Hindlimb muscle (tissue), 1 donor: ENCODE measurements at regions not wholly inside any gene's neighbourhood (a gene's known extent, or its start where the extent isn't known, plus 50 kb on each side); places are given as distances from the start of the nearest gene placed in this dataset.

ENCODE experiments used
- DNase-seq: peaks from one replicate; pipeline ENCODE4 v3.0.0-alpha.2; 2013

DNA sequence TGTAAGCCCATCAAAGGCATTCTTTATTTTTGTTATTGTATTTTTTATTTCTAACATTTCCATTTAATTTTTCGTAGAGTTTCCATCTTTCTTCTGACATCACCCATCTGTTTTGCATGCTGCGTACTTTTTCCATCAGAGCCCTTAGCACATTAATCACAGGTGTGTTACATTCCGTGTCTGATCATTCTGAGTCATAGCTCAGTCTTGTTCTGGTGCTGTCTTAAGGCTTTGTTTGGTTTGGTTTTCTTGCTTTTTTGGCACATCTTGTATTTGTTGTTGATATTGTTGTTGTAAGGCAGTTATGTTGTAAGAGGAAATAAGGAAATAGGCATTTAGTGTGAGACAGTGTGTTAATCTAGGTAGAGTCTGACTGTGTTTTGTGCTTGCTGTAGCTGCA, 214.6 kb upstream of the CDH4 start:
- no peak for DNase-seq

DNA sequence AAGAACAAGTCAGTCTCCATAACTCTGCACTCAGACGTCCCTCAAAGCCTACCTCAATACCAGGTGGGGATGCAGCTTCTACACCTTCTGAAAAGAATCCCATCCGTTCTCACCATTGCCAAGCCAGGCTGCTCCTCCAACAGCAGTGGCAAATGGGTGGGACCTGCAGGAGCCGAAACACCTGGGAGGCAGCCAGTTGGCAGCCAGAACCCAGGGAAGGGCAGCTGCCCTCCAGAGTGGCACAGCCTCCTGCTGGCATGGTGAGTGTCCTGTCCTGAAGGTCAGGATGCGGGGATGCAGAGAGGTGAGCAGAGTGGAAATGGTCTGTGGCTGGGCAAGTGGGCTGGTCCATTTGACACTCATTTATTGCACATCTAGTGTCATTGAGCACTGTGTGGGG, 210.6 kb upstream of the CDH4 start:
- DNase-seq, result no peak

DNA sequence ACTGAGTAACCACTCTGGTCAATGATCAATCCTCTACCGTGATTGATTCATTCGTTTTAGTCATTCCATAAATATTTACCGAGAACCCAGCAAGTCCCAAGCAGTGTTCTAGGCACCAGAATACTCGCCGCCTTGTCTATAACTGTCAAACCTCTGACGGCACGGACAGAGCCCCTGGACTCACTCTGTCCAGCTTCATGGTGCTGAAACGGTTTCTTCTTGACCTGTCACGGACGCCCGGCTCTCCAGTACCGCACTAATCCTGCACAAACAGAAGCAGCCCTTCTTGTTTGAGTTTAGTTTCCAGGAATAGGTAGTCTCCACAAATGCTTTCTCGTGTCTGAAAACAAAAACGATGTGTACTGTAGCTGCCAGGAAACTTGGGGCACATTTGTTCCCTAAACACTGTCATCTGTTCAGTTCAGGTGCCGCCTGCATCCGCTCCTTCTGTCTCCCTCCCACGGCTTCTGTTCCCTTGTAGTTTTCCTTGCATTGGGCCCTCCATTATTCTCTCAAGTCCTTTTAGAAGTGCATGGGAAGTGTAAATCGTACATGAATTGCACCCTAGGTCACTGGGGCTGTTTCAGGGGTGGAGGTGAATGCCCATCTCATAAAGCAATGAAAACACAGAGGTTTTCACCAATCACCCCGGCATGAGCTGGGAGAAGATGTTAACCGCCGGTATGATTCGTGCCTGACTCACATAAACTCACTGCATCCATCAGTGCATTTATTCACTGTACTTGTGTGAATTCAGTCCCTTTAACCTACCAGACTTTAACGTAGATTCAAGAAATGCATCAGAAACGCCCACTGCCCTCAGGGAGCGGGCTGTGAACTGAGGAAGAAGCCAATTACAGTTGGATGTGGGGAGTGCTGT, 209.3 kb upstream of the CDH4 start:
- no peak for DNase-seq

DNA sequence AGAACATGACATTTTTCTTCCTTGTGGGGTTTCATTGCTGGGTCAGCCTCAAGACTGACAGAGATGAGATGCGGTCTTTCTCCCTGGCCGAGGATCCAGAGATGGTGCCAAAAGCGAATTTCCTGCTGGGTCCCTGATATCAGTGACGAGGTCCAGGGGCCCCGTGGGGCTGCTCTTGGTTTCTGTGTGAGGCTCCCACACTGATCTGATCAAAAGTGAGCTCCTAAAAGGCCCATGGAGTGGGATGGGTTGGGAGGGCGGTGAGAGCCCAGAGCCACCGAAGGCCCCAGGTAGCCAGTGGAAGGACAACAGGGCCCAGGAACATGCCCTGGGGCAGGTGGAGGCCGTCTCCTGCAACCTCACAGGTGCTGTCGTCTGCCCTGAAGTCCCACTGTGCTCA, 208.4 kb upstream of the CDH4 start:
- DNase-seq, result no peak

DNA sequence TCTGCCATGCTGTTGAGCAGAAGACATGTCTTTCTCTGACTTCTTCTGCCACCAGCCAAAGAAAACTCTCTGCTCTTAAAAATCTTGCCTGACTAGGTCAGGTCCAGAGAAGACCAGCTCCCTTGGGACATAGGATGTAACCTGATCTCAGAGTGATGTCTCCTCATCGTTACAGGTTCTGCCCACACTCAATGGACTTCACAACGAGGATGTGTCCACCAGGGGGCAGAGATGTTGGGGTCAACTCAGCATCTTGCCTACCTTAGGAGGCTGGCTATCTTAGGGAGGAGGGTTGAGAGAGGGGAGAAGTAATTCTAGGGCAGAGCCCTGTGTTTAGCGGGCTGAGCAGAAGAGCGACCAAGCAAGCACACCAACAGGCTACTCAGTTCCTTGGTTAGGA, 207.6 kb upstream of the CDH4 start:
- no peak for DNase-seq

DNA sequence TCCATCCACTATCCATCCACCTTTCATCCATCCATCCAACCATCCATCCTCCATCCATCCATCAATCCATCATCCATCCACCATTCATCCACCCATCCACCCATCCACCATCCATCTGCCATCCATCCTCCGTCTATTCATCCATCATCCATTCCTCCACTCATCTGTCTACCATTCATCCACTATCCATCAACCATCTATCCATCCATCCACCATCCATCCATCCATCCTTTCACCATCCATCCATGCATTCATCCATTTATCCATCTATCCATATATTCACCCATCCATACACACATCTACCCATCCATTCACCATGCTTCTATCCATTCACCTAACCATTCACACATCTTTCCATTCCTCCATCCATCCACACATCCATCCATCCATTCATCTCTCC, 207.0 kb upstream of the CDH4 start:
- no peak for DNase-seq

DNA sequence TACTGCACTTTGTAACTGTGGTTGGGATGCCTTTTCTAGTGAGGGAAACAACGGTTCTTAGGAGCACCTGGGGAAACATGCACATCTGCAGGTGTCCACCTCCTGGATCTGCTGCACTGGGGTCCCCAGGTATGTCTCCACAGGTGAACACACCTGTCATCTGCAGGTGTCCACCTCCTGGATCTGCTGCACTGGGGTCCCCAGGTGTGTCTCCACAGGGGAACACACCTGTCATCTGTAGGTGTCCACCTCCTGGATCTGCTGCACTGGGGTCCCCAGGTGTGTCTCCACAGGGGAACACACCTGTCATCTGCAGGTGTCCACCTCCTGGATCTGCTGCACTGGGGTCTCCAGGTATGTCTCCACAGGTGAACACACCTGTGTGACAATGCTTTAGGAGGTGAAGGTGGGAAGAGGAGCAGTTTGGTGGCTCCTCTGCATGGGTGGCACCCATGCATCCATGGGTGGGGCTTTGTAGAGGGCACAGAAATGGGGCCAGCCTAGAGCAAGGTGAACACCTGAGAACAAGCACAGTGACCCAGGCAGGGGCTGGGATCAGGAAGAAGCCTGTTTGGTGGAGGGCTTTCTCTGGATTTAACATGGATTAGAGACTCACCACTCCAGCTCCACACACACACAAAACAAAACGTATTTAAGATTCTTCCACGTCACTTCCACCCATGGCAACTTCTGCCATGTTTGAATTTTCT, 206.0 kb upstream of the CDH4 start:
- DNase-seq, result no peak

DNA sequence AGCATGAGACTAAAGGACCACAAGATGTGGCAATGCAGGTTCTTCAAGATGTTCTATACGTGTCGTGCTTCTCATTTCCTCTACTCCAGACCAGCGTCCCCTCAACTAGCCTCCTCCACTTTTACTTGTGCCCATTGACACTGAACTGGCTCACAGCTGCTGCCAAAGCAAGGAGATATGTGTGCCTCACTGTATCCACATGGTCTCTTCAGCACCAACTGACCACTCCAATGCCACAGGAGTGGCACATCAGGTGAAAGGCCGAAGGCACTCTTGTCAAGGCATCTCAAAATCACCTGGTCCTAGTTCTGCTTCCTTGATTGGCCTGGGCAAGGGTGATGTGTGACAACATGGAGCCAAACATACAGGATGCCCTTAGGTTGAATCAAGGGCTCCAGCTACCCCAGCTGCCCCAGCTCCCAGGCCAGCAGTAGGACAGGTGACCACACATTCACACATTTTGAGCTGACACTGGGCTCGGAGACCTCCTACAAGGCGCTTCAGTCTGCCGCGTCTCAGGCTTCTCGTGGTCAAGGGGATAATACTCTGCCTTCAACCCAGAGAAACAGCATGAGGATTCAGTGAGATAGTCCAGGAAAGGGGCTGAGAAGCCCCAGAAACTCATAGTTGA, 205.2 kb upstream of the CDH4 start:
- DNase-seq, result no peak

DNA sequence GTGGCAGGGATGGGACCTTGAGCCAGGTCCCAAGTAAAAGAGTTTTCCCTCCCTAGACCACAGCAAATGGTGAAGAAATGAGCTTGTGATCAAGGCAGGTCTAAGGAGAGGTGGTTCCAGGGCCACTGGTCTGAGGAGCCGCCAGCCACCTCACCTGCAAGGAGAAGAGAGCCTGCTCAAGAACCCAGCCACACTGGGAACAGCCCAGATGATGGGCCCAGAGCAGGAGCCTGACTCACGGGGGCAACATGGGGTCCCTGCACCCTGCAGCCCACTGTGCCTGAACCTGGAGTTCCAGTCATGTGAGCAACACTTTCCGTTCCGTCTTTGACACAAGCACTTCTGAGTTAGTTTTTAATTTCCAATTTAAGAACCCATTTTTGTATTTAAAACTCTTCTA, 204.5 kb upstream of the CDH4 start:
- no peak for DNase-seq

DNA sequence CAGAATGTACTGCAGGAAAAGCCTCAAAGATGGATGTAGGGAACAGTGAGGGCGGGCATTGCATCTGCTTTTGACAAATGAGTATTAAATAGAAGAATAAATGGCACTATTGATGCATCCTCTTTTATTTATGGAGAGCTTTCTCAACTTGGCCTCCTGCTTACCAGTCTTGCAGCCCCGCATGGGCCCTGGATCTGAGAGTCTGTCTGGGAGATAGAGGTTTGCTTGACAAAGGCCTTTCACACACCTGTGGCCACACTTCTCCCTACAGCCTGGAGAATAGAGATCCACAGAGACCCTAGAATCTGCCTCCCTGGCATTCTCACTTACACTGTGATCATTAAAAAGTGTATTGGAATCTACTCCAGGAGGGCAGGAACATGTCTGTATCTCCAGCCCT, 203.8 kb upstream of the CDH4 start:
- no peak for DNase-seq

DNA sequence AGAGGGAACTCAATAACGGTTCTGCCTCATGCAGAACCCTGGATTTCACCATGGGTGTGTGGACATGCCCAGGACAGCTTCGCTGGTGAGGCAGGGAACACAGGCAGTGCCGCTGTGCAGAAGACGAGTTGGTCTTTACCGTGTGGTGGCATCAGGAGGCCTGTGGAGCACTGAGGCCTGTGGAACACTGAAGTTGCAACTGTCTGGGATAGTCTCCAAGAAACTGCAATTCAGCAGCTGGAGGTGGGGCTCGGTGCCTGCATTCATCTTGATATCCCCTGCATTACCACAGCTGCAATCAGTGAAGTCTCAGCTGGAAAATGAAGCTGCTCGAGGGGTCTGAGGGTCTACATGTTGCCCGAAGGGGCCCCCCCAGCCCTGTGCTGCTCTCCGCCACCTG, 202.4 kb upstream of the CDH4 start:
- DNase-seq, result no peak

DNA sequence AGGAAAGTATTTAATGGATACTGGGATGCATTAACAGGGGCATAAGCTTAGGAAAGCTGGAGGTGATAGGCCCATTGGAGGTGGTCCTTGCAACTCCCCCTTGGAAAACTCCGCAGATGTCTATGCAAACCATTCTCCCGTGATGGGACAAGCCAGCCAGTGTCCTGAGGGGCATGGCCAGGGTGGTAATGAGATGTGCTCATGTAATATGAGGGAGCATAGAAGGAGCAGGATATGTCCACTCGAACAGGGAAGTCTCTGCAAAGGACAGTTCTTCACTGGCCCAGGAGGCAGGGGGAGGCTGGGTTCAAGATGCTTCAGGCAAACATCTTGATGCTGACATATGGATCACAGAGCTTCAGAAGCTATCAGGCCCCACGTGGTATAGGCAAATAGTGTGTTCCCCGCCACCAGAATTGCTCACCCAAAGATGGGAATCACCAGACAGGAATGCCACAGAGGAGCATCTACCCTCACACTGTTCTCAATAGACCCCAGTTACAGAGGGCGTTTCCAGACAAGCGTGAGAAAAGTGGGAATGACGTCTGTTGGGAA, 201.6 kb upstream of the CDH4 start:
- no peak for DNase-seq

DNA sequence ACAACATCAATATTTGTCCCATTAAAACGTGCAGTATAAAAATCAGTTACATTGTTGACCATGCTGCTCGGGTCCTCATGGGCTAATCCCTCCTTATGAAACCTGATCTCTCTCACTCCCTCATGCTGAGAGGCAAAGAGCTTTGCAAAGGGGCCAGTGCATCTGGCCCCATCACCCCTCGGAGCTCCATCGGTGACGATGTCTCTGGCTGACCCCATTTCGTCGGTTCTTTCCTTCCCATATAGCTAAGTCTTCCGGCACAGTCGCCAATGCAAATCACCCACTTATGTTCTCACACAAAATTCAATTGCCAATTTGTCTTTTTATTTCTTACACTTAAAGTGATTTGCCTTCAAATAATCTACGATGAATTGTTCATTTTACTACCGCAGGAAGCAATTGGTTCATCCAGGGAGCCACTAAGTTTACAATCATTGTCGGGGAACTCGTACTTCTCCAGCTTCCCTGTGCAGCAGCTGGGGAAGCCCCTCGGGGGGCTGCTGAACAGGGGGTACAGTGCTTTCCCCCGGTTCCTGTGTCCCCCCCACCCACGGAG, 199.8 kb upstream of the CDH4 start:
- DNase-seq, result peak; percentile 12

DNA sequence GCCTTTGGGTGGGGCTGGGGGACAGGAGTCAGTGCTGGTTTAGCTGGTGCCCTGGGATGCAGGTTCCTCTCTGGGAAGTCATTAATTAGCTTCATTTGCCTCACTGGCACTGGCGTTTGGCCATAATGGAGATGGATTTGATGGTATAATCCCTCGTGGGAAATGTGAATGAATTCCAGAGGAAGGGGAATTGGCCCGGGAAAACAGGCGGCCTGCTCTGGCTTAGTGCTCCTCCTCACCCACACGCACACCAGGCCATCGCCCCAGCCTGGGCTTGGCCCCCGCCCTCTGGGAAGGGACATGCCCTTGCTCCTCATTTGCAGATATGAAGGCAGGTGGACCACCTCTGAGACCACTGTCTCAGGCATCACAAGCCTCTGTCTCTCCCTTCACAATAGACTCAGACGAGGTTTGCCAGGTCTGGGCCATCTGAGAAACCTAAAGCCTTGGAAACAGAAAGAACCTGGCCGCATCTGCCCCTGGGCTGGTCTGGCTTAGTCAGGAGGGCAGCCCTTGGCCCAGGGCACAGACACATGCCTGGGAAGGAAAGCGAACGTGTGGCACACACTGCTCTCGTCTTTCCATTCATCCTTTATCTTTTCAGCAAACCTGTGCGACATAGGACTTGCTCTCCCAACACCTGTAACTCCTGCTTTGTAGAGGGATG, 199.2 kb upstream of the CDH4 start:
- no peak for DNase-seq

DNA sequence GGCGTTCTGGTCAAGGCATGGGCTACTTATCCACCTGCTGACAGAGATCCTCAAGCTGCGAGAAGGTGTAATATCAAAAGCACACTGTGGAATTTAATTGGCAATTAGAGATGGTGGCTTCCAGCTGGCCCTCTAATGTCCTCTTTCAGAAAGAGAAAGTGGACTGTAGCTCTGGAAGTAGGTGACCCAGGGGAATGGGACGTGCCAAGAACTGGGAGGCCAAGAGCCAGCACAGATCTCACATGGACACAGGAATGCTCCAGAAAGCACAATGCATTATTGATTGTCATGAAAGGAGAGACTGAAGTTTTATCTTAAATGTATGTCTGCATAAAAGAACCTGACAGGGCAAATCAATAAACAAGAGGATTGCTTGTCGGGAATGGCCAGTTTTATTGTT, 198.6 kb upstream of the CDH4 start:
- DNase-seq, result no peak

DNA sequence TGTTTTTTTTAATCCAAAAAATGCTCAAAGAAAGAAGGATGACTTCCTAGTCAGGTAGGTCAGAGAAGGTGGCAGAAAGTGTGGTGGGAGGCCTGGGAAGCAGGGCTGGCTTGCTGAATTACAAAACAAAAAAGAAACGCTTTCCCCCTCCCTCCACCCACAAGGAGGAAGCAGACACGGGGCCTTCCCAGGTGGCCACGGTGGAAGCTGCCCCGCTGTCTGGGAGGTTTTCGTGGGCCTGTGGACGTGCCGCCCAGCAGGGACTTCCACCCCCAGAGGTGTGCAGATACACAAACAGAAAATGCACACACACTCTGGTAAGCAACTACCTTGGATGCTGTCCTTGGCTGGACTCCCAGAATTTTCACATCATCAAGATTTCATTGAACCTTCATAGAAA, 198.2 kb upstream of the CDH4 start:
- DNase-seq, result no peak

DNA sequence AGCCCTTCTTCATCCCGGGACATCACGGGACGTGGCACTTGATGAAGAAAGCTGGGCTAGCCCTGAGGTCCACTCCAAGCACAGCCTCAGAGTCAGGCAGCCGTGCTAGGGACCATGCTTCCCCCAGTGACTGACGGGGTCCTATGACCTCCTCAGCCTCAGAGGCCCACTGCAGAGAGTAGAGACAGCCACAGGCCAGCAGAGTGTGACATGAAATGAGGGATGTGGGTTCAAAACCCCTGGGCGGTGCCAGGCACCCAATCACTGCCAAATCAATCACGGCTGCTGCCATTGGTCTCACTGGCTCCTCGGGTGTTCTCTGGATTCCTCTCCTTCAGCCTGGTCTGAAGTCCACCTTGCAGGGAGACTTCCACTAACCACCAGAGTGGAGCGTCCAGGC, 197.7 kb upstream of the CDH4 start:
- no peak for DNase-seq

DNA sequence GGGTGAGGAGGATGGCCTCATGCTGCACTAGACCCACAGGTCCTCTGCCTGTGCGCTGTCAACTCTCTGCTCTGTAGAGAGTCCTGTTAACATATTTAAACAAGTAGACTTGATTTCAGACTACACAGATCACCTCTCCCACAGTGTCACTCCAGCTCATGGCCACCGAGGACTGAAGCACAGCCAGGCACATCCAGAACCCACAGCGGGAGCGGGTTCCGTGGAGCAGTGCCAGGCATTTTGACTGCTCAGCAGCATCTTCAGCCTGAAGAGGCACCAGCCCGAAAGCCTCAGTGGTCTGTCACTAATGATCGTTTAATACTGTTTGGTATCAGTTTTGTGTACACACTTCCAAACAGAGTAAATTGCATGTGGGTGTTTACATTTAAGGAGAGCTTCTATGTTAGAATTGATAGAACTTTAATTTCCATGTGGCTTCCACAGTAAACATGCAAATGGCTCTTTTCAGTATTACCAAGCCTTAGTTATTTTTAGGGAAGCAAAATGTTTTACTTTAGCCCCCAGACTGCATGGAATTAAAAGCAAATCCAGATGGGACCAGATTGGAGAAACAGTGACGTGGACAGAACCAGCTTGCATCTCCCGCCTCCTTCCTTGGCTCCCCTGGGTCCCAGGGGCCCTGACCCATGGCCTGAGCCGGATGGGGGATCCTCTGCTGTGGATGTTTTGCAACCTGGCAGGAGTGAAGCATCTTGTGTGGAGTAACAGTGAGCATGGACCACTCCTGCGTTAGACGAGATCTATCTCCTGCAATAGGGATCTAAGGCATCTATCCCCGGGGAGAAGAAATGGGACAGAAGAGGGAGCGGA, 196.7 kb upstream of the CDH4 start:
- no peak for DNase-seq

DNA sequence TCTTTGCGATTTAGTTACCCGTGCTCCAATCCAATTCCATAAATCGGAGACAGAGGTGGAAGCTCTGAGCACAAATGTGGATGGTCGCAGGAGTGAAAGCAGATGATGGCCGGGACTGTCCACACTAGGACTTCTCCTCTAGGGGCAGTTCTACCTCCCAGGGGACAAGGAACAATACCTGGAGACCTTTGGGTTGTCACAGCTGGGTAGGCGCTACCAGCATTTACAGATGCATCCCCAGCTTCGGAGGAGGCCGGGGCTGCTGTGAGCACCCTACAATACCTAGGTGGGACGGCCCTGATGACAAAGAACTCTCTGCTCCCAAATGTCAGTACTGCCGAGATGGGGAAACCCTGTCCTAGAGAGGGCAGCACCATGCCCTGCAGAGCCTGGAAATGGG, 195.9 kb upstream of the CDH4 start:
- no peak for DNase-seq

DNA sequence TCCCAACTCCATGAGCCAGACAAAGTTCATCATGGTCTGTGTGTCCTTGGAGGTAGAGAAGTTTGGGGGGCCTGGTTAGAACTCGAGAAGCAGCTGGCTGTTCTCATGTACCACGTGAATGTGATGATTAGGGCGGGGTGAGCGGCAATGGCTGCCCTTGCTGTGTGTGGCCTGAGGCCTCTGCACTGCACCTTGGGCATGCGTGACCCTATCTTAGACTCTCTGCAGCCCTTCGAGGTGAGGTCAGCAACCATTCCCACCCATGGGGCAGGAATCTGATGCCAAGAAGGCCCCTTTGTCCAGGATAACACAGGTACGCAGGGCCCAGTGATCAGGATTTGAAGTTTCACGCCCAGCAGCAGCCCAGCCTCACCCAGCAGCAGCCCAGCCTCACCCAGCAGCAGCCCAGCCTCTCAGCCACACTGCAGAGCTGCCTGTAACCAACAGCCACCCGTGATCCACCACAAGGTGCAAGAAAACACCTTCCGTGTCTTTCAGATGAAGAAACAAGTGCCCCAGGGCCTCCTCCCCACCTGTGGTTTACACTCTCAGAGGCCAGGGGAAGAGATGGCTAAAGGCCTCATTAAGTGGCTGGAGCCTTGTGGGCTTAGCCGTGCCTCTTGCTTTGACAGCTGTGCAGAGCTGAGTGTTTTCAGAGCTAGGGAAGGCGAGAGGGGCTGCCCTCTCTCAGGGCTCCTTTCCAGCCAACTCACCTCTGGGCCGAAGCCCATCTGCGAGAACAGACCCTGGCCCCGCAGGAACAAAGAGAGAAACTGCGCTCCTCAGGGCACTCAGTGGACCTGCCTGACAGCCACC, 195.2 kb upstream of the CDH4 start:
- no peak for DNase-seq
